NOMO-1 (cell line): ENCODE measurements at regions not wholly inside any gene's neighbourhood (a gene's known extent, or its start where the extent isn't known, plus 50 kb on each side); places are given as distances from the start of the nearest gene placed in this dataset.
"Not testable (repeated sequence)": the region's sequence is repeated elsewhere in the genome, so short reads cannot be mapped to it uniquely, and the experiment has no call there.

Experiments used
- DNase-seq, 2 experiments: peaks; one replicate each; lab custom pipeline; 2025; ENCODE audit not compliant: unreplicated experiment in 2 of 2; lab: John Stamatoyannopoulos, UW

- no peak for DNase-seq
Measured at GRCh38 chr9:115764645-115765044, 388.9 kb upstream of the PAPPA start.

- no peak for DNase-seq
Measured at GRCh38 chr9:115765060-115765459, 388.5 kb upstream of the PAPPA start.

GRCh38 chr9:115766370-115766955 lies 387.1 kb upstream of the PAPPA start:
- DNase-seq = no peak

- no peak for DNase-seq
Measured at GRCh38 chr9:115770521-115770920, 383.1 kb upstream of the PAPPA start.

- no peak for DNase-seq
Measured at GRCh38 chr9:115775659-115776058, 377.9 kb upstream of the PAPPA start.

- DNase-seq = no peak
Measured at GRCh38 chr9:115777610-115778009, 376.0 kb upstream of the PAPPA start.

GRCh38 chr9:115781070-115781736 lies 372.4 kb upstream of the PAPPA start:
- no peak for DNase-seq

- no peak for DNase-seq
Measured at GRCh38 chr9:115786321-115786720, 367.3 kb upstream of the PAPPA start.

GRCh38 chr9:115790520-115790919 lies 363.1 kb upstream of the PAPPA start:
- no peak for DNase-seq

GRCh38 chr9:115794921-115795475 lies 358.6 kb upstream of the PAPPA start:
- DNase-seq = no peak

- DNase-seq = no peak
Measured at GRCh38 chr9:115799734-115800133, 353.9 kb upstream of the PAPPA start.

- no peak for DNase-seq
Measured at GRCh38 chr9:115804206-115804605, 349.4 kb upstream of the PAPPA start.

GRCh38 chr9:115808108-115808507 lies 345.5 kb upstream of the PAPPA start:
- no peak for DNase-seq

- DNase-seq = no peak
Measured at GRCh38 chr9:115808695-115809094, 344.9 kb upstream of the PAPPA start.

- DNase-seq = no peak
Measured at GRCh38 chr9:115810166-115810565, 343.4 kb upstream of the PAPPA start.

GRCh38 chr9:115814081-115814480 lies 339.5 kb upstream of the PAPPA start:
- DNase-seq = no peak

GRCh38 chr9:115815786-115816185 lies 337.8 kb upstream of the PAPPA start:
- DNase-seq = no peak

GRCh38 chr9:115818651-115819050 lies 334.9 kb upstream of the PAPPA start:
- not testable (repeated sequence) for DNase-seq

GRCh38 chr9:115832031-115832430 lies 321.6 kb upstream of the PAPPA start:
- DNase-seq = no peak

GRCh38 chr9:115837618-115838017 lies 316.0 kb upstream of the PAPPA start:
- DNase-seq = no peak

GRCh38 chr9:115838417-115838816 lies 315.2 kb upstream of the PAPPA start:
- DNase-seq = no peak

- DNase-seq = not testable (repeated sequence)
Measured at GRCh38 chr9:115844433-115844832, 309.2 kb upstream of the PAPPA start.
